GM20000 (cell line): ENCODE measurements at regions not wholly inside any gene's neighbourhood (a gene's known extent, or its start where the extent isn't known, plus 50 kb on each side); places are given as distances from the start of the nearest gene placed in this dataset.

ENCODE experiments used
- DNase-seq: peaks from one replicate; pipeline ENCODE4 v3.0.0; 2012; ENCODE audit warnings: low spot score
- TF ChIP-seq, protein P1 (sequence below): IDR thresholded peaks from 2 replicates; pipeline ENCODE4 v1.5.1; 2012; ENCODE audit warnings: mild to moderate bottlenecking, control low read depth; ENCODE audit errors: extremely low read depth, missing control alignments

DNA sequence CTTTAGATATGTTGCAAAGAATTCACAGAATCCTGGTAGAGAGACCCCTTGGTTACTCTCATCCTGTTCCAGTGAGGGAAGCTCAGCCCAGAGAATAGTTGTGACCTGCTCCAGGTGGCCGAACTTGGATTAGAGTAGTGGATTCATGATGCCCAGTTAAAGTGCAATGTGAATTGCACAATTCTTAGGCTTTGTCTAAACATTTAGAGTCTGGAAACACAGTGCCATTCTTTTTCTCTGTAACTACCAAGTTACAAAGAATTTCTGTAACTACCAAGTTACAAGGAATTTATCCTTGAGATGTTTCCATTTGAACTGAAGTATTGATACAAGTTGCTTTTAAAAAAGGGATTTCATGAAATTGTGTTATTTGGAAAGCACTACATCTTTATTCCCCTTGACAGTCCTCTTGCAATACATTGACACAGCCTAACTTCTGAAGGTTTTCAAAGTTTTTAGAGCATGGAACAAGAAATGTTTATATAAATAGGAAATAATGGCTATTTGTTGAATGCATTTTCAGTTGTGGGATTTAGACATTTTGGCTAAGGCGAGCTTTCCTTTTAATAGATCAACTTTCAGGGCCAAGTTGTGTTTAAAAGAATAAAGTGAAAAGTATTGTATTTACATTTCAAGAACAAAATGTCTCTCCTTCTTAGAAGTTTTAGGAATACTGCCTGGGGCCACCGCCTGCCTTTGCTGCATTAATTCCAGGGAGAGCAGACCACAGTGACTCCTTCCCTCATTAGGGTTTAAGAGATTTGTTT, 315.0 kb downstream of the LPIN1 start:
- TF ChIP-seq, protein P1, sequence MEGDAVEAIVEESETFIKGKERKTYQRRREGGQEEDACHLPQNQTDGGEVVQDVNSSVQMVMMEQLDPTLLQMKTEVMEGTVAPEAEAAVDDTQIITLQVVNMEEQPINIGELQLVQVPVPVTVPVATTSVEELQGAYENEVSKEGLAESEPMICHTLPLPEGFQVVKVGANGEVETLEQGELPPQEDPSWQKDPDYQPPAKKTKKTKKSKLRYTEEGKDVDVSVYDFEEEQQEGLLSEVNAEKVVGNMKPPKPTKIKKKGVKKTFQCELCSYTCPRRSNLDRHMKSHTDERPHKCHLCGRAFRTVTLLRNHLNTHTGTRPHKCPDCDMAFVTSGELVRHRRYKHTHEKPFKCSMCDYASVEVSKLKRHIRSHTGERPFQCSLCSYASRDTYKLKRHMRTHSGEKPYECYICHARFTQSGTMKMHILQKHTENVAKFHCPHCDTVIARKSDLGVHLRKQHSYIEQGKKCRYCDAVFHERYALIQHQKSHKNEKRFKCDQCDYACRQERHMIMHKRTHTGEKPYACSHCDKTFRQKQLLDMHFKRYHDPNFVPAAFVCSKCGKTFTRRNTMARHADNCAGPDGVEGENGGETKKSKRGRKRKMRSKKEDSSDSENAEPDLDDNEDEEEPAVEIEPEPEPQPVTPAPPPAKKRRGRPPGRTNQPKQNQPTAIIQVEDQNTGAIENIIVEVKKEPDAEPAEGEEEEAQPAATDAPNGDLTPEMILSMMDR = no peak
- DNase-seq = no peak

DNA sequence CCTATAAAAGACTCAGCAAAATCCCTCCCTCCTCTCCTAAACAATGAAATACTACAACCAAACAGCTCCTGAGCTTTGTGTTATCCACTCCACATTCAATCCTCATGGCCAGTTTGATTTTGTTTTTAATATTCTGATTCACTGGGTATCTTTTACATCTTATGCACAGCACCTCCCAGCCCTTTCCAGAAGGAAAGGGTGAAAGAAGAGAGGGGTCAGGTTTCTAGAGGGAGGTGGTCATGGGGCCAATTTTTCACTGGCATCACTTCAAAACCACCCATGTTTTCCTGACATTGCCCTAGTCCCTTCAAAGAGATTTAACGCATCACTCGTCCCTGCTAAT, 315.6 kb downstream of the LPIN1 start:
- no peak for DNase-seq
- TF ChIP-seq, protein P1 = no peak

DNA sequence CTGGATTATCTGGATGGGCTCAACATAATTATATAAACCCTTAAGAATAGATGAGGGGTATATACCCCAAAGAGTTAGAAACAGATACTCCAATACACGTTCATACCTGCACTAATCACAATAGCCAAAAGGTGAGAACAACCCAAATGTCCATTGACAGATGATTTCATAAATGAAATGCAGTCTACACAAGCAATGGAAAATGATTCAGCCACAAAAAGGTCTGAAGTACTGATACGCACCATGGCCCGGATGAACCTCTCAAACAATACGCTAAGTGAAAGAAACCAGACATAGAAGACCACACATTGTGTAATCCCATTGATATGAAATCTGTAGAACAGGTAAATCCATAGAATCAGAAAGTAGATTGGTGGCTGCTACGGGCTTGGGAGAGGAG, 316.8 kb downstream of the LPIN1 start:
- TF ChIP-seq, protein P1 = no peak
- DNase-seq = no peak

DNA sequence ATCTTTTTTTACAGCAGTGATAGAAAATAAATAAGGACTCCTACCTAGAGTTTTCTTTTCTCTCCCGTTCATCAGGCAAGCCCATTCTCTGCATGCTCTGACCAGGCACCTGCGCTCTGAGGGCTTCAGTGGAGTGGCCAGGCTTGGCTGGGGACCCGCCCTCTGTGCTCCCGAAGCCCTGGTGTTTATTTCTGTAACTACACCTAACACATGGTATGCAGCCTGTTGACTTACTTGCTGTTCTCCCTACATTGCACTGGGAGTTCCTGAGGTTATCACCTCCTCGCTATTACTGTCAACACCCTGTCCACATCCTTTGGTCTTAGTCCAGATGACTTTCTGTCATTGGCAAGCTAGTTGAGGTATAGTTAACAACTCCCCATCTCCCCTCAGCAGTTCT, 317.7 kb downstream of the LPIN1 start:
- TF ChIP-seq, protein P1 = no peak
- no peak for DNase-seq

DNA sequence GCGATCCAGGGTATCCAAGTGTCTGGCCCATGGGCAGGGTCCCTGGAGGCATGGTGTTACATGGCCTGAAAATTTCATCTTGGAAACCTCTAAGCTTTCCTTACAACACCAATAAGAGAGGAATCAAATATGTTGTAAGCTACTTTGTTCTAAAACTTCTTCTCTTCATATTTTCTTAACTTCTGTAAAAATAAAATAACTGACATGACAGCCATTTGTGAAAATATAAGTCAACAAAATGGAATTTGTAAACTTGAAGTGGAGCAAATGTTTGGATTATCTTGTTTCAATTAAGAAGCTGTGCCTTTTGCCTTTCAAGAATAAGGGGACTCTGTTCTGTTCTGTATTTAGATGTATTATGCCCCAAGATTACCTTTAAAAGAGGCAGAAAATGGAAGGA, 319.7 kb downstream of the LPIN1 start:
- TF ChIP-seq, protein P1 = no peak
- DNase-seq = no peak

DNA sequence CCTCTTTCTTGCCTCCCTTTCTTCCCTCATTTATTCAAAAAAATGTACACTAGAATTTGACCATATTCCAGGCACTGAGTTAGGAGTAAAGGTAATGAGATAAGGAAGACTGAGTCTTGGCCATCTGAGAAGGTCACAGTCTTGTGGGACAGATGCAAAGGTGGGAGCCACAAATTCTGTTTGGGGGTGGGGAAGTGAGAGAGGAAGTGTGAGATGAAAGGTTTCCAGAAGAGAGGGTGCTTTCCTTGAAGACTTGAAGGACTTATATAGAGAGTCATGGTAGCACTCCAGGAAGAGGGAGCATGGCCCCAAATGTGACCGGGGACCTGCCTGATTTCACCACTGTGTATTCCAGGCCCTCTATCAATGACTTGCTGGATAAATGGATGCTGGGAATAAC, 320.6 kb downstream of the LPIN1 start:
- no peak for DNase-seq
- TF ChIP-seq, protein P1 = no peak

DNA sequence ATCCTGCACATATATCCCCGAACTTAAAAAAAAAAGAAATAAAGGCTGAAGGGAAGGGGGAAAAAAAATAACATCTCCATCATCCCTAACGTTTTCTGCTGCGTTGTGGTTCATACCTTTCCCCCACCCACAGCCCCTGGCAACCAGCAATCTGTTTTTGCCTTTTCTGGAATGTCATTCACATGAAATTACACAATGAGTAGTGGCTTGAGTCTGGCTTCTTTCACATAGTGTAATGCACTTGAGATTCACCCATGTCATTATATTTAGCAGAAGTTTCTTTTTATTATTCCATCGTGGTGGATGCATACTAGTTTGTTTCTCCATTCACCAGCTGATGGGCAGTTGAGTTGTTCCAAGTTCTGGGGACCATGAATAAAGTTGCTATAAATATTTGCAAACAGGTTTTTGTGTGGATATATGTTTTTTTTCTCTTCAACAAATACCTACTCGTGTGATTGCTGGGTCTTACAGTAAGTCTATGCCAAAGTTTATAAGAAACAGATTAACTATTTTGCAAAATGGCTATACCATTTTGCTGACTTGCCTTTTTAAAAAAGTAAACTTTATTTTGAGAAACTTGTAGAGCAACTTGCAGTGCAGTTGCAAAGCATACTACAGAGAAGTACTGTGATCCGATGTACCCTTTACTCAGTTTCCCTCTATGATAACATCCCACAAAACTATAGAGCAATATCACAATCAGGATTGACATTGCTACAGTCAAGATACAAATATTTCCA, 322.5 kb downstream of the LPIN1 start:
- TF ChIP-seq, protein P1 = no peak
- DNase-seq = no peak
